ENCODE measurements at regions not wholly inside any gene's neighbourhood (a gene's known extent, or its start where the extent isn't known, plus 50 kb on each side); places are given as distances from the start of the nearest gene placed in this dataset.
"Not testable (repeated sequence)": the region's sequence is repeated elsewhere in the genome, so short reads cannot be mapped to it uniquely, and the experiment has no call there.

- Histone ChIP-seq H3K4me3 (ENCODE audit: low read depth in 1 of 2, low read length in 2 of 2) (no peak overlapping the region), H3K9me3 (ENCODE audit: low read length) (no peaks in the 10 kb centered on the region), H3K27me3 (ENCODE audit: control insufficient read depth in 1 of 2, insufficient read depth in 2 of 2, low read length in 2 of 2) (no peaks in the 10 kb centered on the region), H3K9ac (ENCODE audit: low read length) (no peak overlapping the region), H3K36me3 (ENCODE audit: insufficient read depth, low read length) (no peaks in the 10 kb centered on the region), H3K4me1 (ENCODE audit: insufficient read depth, low read length) (peaks cover 18% of the 10 kb centered on the region), H3K27ac (ENCODE audit: low read depth, low read length) (no peak overlapping the region)
Observed at GRCh38 chr9:87193151-87193550, 245.8 kb upstream of the GAS1 start.

GRCh38 chr9:87193925-87194868, 246.9 kb upstream of the GAS1 start:
- no peak overlapping the region for H3K9ac ChIP-seq (ENCODE audit: low read length)
- no peak overlapping the region for H3K4me3 ChIP-seq (ENCODE audit: low read depth in 1 of 2, low read length in 2 of 2)
- H3K36me3 ChIP-seq (ENCODE audit: insufficient read depth, low read length), result no peaks in the 10 kb centered on the region
- peaks cover 23% of the 10 kb centered on the region for H3K4me1 ChIP-seq (ENCODE audit: insufficient read depth, low read length)
- no peaks in the 10 kb centered on the region for H3K9me3 ChIP-seq (ENCODE audit: low read length)
- H3K27me3 ChIP-seq (ENCODE audit: control insufficient read depth in 1 of 2, insufficient read depth in 2 of 2, low read length in 2 of 2), result no peaks in the 10 kb centered on the region
- H3K27ac ChIP-seq (ENCODE audit: low read depth, low read length), result peak overlapping the region; percentile 54

GRCh38 chr9:87195306-87195705, 248.0 kb upstream of the GAS1 start:
- H3K9ac ChIP-seq (ENCODE audit: low read length), result no peak overlapping the region

GRCh38 chr9:87197349-87198130, 250.2 kb upstream of the GAS1 start:
- no peaks in the 10 kb centered on the region for H3K27me3 ChIP-seq (ENCODE audit: control insufficient read depth in 1 of 2, insufficient read depth in 2 of 2, low read length in 2 of 2)
- peaks cover 23% of the 10 kb centered on the region for H3K4me1 ChIP-seq (ENCODE audit: insufficient read depth, low read length)
- no peaks in the 10 kb centered on the region for H3K9me3 ChIP-seq (ENCODE audit: low read length)
- H3K27ac ChIP-seq (ENCODE audit: low read depth, low read length), result no peak overlapping the region
- no peaks in the 10 kb centered on the region for H3K36me3 ChIP-seq (ENCODE audit: insufficient read depth, low read length)
- H3K4me3 ChIP-seq (ENCODE audit: low read depth in 1 of 2, low read length in 2 of 2), result no peak overlapping the region
- no peak overlapping the region for H3K9ac ChIP-seq (ENCODE audit: low read length)

More at GRCh38 chr9:87195306-87195705, 248.0 kb upstream of the GAS1 start:
- peak overlapping the region; percentile 19 for H3K27ac ChIP-seq (ENCODE audit: low read depth, low read length)
- no peak overlapping the region for H3K4me3 ChIP-seq (ENCODE audit: low read depth in 1 of 2, low read length in 2 of 2)
- peaks cover 23% of the 10 kb centered on the region for H3K4me1 ChIP-seq (ENCODE audit: insufficient read depth, low read length)
- no peaks in the 10 kb centered on the region for H3K36me3 ChIP-seq (ENCODE audit: insufficient read depth, low read length)
- H3K27me3 ChIP-seq (ENCODE audit: control insufficient read depth in 1 of 2, insufficient read depth in 2 of 2, low read length in 2 of 2), result no peaks in the 10 kb centered on the region
- no peaks in the 10 kb centered on the region for H3K9me3 ChIP-seq (ENCODE audit: low read length)

GRCh38 chr9:87198716-87199115, 251.4 kb upstream of the GAS1 start:
- no peaks in the 10 kb centered on the region for H3K9me3 ChIP-seq (ENCODE audit: low read length)
- peaks cover 21% of the 10 kb centered on the region for H3K4me1 ChIP-seq (ENCODE audit: insufficient read depth, low read length)
- H3K9ac ChIP-seq (ENCODE audit: low read length), result no peak overlapping the region
- no peak overlapping the region for H3K27ac ChIP-seq (ENCODE audit: low read depth, low read length)
- H3K36me3 ChIP-seq (ENCODE audit: insufficient read depth, low read length), result no peaks in the 10 kb centered on the region
- H3K27me3 ChIP-seq (ENCODE audit: control insufficient read depth in 1 of 2, insufficient read depth in 2 of 2, low read length in 2 of 2), result no peaks in the 10 kb centered on the region
- no peak overlapping the region for H3K4me3 ChIP-seq (ENCODE audit: low read depth in 1 of 2, low read length in 2 of 2)

- H3K4me3 ChIP-seq (ENCODE audit: low read depth in 1 of 2, low read length in 2 of 2), result no peak overlapping the region
- H3K4me1 ChIP-seq (ENCODE audit: insufficient read depth, low read length), result peaks cover 15% of the 10 kb centered on the region
- no peak overlapping the region for H3K27ac ChIP-seq (ENCODE audit: low read depth, low read length)
- no peaks in the 10 kb centered on the region for H3K36me3 ChIP-seq (ENCODE audit: insufficient read depth, low read length)
- H3K27me3 ChIP-seq (ENCODE audit: control insufficient read depth in 1 of 2, insufficient read depth in 2 of 2, low read length in 2 of 2), result no peaks in the 10 kb centered on the region
- H3K9me3 ChIP-seq (ENCODE audit: low read length), result no peaks in the 10 kb centered on the region
- H3K9ac ChIP-seq (ENCODE audit: low read length), result no peak overlapping the region
Observed at GRCh38 chr9:87199278-87199677, 252.0 kb upstream of the GAS1 start.

- no peak overlapping the region for H3K27ac ChIP-seq (ENCODE audit: low read depth, low read length)
- no peaks in the 10 kb centered on the region for H3K9me3 ChIP-seq (ENCODE audit: low read length)
- no peak overlapping the region for H3K4me3 ChIP-seq (ENCODE audit: low read depth in 1 of 2, low read length in 2 of 2)
- H3K27me3 ChIP-seq (ENCODE audit: control insufficient read depth in 1 of 2, insufficient read depth in 2 of 2, low read length in 2 of 2), result no peaks in the 10 kb centered on the region
- no peaks in the 10 kb centered on the region for H3K36me3 ChIP-seq (ENCODE audit: insufficient read depth, low read length)
- H3K4me1 ChIP-seq (ENCODE audit: insufficient read depth, low read length), result peaks cover 10% of the 10 kb centered on the region
- no peak overlapping the region for H3K9ac ChIP-seq (ENCODE audit: low read length)
Observed at GRCh38 chr9:87199782-87200181, 252.5 kb upstream of the GAS1 start.

- Histone ChIP-seq H3K4me3 (ENCODE audit: low read depth in 1 of 2, low read length in 2 of 2) (no peak overlapping the region), H3K9ac (ENCODE audit: low read length) (no peak overlapping the region), H3K27me3 (ENCODE audit: control insufficient read depth in 1 of 2, insufficient read depth in 2 of 2, low read length in 2 of 2) (no peaks in the 10 kb centered on the region), H3K27ac (ENCODE audit: low read depth, low read length) (no peak overlapping the region), H3K36me3 (ENCODE audit: insufficient read depth, low read length) (no peaks in the 10 kb centered on the region), H3K9me3 (ENCODE audit: low read length) (no peaks in the 10 kb centered on the region), H3K4me1 (ENCODE audit: insufficient read depth, low read length) (peaks cover 6% of the 10 kb centered on the region)
Observed at GRCh38 chr9:87201351-87201751, 254.0 kb upstream of the GAS1 start.

GRCh38 chr9:87206064-87206661, 258.9 kb upstream of the GAS1 start:
- H3K27me3 ChIP-seq (ENCODE audit: control insufficient read depth in 1 of 2, insufficient read depth in 2 of 2, low read length in 2 of 2), result no peaks in the 10 kb centered on the region
- H3K9ac ChIP-seq (ENCODE audit: low read length), result no peak overlapping the region
- no peaks in the 10 kb centered on the region for H3K4me1 ChIP-seq (ENCODE audit: insufficient read depth, low read length)
- no peaks in the 10 kb centered on the region for H3K9me3 ChIP-seq (ENCODE audit: low read length)
- H3K27ac ChIP-seq (ENCODE audit: low read depth, low read length), result no peak overlapping the region
- H3K36me3 ChIP-seq (ENCODE audit: insufficient read depth, low read length), result no peaks in the 10 kb centered on the region
- no peak overlapping the region for H3K4me3 ChIP-seq (ENCODE audit: low read depth in 1 of 2, low read length in 2 of 2)

- not testable (repeated sequence) for H3K4me1 ChIP-seq (ENCODE audit: insufficient read depth, low read length); H3K36me3 ChIP-seq (ENCODE audit: insufficient read depth, low read length); H3K27ac ChIP-seq (ENCODE audit: low read depth, low read length); H3K9ac ChIP-seq (ENCODE audit: low read length); H3K4me3 ChIP-seq (ENCODE audit: low read depth in 1 of 2, low read length in 2 of 2); H3K27me3 ChIP-seq (ENCODE audit: control insufficient read depth in 1 of 2, insufficient read depth in 2 of 2, low read length in 2 of 2); H3K9me3 ChIP-seq (ENCODE audit: low read length)
Observed at GRCh38 chr9:87210658-87211057, 263.4 kb upstream of the GAS1 start.

- H3K27me3 ChIP-seq (ENCODE audit: control insufficient read depth in 1 of 2, insufficient read depth in 2 of 2, low read length in 2 of 2), result no peaks in the 10 kb centered on the region
- no peaks in the 10 kb centered on the region for H3K9me3 ChIP-seq (ENCODE audit: low read length)
- H3K4me3 ChIP-seq (ENCODE audit: low read depth in 1 of 2, low read length in 2 of 2), result no peak overlapping the region
- no peaks in the 10 kb centered on the region for H3K36me3 ChIP-seq (ENCODE audit: insufficient read depth, low read length)
- no peak overlapping the region for H3K9ac ChIP-seq (ENCODE audit: low read length)
- H3K4me1 ChIP-seq (ENCODE audit: insufficient read depth, low read length), result no peaks in the 10 kb centered on the region
- H3K27ac ChIP-seq (ENCODE audit: low read depth, low read length), result no peak overlapping the region
Observed at GRCh38 chr9:87211669-87212068, 264.4 kb upstream of the GAS1 start.
